Left lung (tissue), 4 donors: ENCODE measurements at regions not wholly inside any gene's neighbourhood (a gene's known extent, or its start where the extent isn't known, plus 50 kb on each side); places are given as distances from the start of the nearest gene placed in this dataset.

ENCODE experiments used
- ATAC-seq: fragments of 200-7000 bp; cut with Tn5 transposase; one replicate; pipeline ENCODE4 v1.9.1; 2020; ENCODE audit warnings: moderate library complexity
- DNase-seq, 4 donors: peaks; one replicate each; pipeline ENCODE4 v3.0.0-alpha.2; 2013 to 2020
- H3K27ac ChIP-seq, 2 donors: fragments of 200-600 bp; sonication (generic) in 1 of 2; one replicate each; pipeline versions ENCODE4 v1.5.0 to v1.8.0; 2020 to 2021
- H3K27me3 ChIP-seq, 2 donors: fragments of 200-600 bp; sonication (generic) in 1 of 2; one replicate each; pipeline versions ENCODE4 v1.5.0 to v1.8.0; 2020 to 2021
- H3K36me3 ChIP-seq, 2 donors: fragments of 200-600 bp; sonication (generic) in 1 of 2; one replicate each; pipeline versions ENCODE4 v1.5.0 to v1.8.0; 2020 to 2021
- H3K4me1 ChIP-seq, 2 donors: fragments of 200-600 bp; one replicate each; pipeline ENCODE4 v1.8.0; 2021
- H3K4me3 ChIP-seq, 2 donors: fragments of 200-600 bp; sonication (generic) in 1 of 2; one replicate each; pipeline versions ENCODE4 v1.5.0 to v1.8.0; 2020 to 2021; ENCODE audit warnings: mild to moderate bottlenecking in 1 of 2
- H3K9me3 ChIP-seq, 2 donors: fragments of 200-600 bp; sonication (generic) in 1 of 2; one replicate each; pipeline versions ENCODE4 v1.5.0 to v1.8.0; 2020 to 2021
- CTCF ChIP-seq, 2 donors: fragments of 200-600 bp; sonication (generic) in 1 of 2; IDR thresholded peaks; one replicate each; pipeline versions ENCODE4 v1.5.0 to v1.8.0; 2021; ENCODE audit warnings: antibody characterized with exemption in 2 of 2
- intact Hi-C, 2 donors: fragments of 100-400 bp; cut with DNase I; formaldehyde crosslinking; loops; one replicate each; pipeline versions ENCODE4 v1.11.2 to v1.14.2; 2022
- donor health status: DM: no; HTN: yes; CAD: no.
- donor health status: DM: no; HTN: no; CAD: no.

GRCh38 chr1:185634704-185635103 lies 99.5 kb upstream of the HMCN1 start:
- Histone ChIP-seq H3K27ac (no peak overlapping the region), H3K27me3 (no peaks in the 10 kb centered on the region), H3K9me3 (no peaks in the 10 kb centered on the region), H3K36me3 (no peaks in the 10 kb centered on the region), H3K4me3 (no peak overlapping the region), H3K4me1 (peaks cover 0 to 19% of the 10 kb centered on the region in 2 donors)
- intact Hi-C loops: no loop called here
- no peak for ATAC-seq
- no peak for DNase-seq
- TF ChIP-seq CTCF (IDR thresholded peaks at IDR 0.05): no peak

DNA sequence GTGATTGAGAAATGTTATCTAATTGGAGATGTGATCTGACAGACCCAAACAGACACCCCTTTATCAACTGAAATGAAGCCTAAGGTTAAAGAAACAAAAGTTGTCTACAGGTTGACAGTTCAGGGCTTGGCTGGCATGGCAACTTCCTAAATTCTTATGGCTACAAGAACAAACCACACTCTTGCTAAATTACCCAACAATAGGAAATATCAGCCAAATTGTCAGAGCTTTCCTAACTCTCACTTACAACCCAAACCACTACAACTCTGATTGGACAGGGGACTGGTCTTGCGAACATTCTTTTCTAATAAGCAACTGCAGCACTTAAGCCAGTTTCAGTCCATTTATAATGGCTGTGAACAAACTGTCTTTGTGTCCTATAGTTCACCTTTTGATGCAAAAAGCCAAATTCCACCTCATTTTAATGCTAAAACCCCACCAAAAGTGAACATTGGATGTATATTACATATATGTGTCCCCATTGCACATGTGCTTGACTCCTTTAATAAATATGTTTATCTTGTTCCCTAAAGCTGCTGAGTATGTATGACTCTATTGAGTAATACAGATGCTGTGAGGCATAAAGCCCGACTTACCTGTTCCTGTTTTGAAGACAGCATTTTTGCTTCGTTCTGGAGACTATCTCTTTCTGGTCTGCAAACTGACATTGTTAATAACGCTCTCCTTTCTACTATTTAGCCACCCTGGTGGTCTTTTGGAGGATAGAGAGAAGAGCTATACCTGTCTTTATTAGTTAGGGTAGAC lies 101.3 kb upstream of the HMCN1 start:
- no peak for TF ChIP-seq CTCF (IDR thresholded peaks at IDR 0.05)
- peak overlapping the region in 1 of 2 donors; percentile 62 for H3K27ac ChIP-seq

GRCh38 chr1:185631843-185632242 lies 102.3 kb upstream of the HMCN1 start:
- no peak for TF ChIP-seq CTCF (IDR thresholded peaks at IDR 0.05)
- ATAC-seq (no peak), DNase-seq (no peak)
- H3K4me1 ChIP-seq: peaks cover 0 to 24% of the 10 kb centered on the region in 2 donors
- H3K36me3 ChIP-seq: no peaks in the 10 kb centered on the region
- intact Hi-C loops: no loop called here
- H3K9me3 ChIP-seq: no peaks in the 10 kb centered on the region
- H3K27ac ChIP-seq: no peak overlapping the region
- H3K27me3 ChIP-seq: no peaks in the 10 kb centered on the region
- no peak overlapping the region for H3K4me3 ChIP-seq

More for the DNA sequence above, 101.3 kb upstream of the HMCN1 start:
- peaks cover 0 to 24% of the 10 kb centered on the region in 2 donors for H3K4me1 ChIP-seq
- no peak overlapping the region for H3K4me3 ChIP-seq
- H3K9me3 ChIP-seq: no peaks in the 10 kb centered on the region
- no peaks in the 10 kb centered on the region for H3K27me3 ChIP-seq
- ATAC-seq: peak; percentile 61
- intact Hi-C loops: no loop called here
- DNase-seq: no peak
- no peaks in the 10 kb centered on the region for H3K36me3 ChIP-seq

GRCh38 chr1:185627761-185628501 lies 106.3 kb upstream of the HMCN1 start:
- Histone ChIP-seq H3K27ac (no peak overlapping the region), H3K9me3 (no peaks in the 10 kb centered on the region), H3K36me3 (no peaks in the 10 kb centered on the region), H3K27me3 (no peaks in the 10 kb centered on the region), H3K4me3 (no peak overlapping the region), H3K4me1 (peaks cover 0 to 14% of the 10 kb centered on the region in 2 donors)
- intact Hi-C loops: no loop called here
- ATAC-seq (no peak), DNase-seq (no peak)
- no peak for TF ChIP-seq CTCF (IDR thresholded peaks at IDR 0.05)

DNA sequence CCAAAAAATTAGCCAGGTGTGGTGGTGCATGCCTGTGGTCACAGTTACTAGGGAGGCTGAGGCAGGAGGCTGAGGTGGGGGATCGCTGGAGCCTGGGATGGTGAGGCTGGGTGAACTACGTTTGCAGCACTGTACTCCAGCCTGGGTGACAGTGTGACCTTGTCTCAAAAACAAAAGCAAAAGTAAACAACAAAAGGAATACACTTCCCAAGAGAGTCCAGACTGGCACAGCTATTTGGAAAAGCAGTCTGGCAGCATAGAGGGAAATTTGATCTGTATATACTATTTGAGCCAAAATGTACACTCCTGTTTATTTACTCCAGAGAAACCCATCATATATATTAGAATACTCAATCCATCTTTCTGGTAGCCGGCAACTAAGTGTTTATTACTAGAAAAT lies 107.0 kb upstream of the HMCN1 start:
- intact Hi-C loops: no loop called here
- Histone ChIP-seq H3K4me1 (peaks cover 0 to 6% of the 10 kb centered on the region in 2 donors), H3K36me3 (no peaks in the 10 kb centered on the region), H3K4me3 (no peak overlapping the region), H3K27me3 (no peaks in the 10 kb centered on the region), H3K9me3 (no peaks in the 10 kb centered on the region), H3K27ac (no peak overlapping the region)
- no peak for TF ChIP-seq CTCF (IDR thresholded peaks at IDR 0.05)
- DNase-seq (no peak), ATAC-seq (no peak)
